Lung (tissue), 11 donors: ENCODE measurements at regions not wholly inside any gene's neighbourhood (a gene's known extent, or its start where the extent isn't known, plus 50 kb on each side); places are given as distances from the start of the nearest gene placed in this dataset.

ENCODE experiments used
- ATAC-seq: fragments of 200-7000 bp; cut with Tn5 transposase; one replicate; pipeline ENCODE4 v1.9.1; 2020; ENCODE audit warnings: moderate number of reproducible peaks; ENCODE audit not compliant: insufficient read depth, low FRiP score
- DNase-seq, 3 donors: peaks; one replicate each; pipeline ENCODE4 v3.0.0-alpha.2; 2013 to 2017
- H3K27ac ChIP-seq, 2 donors: one replicate each; pipeline ENCODE4 v1.5.1; 2013; ENCODE audit warnings: mild to moderate bottlenecking in 2 of 2, moderate library complexity in 2 of 2, control low read depth in 1 of 2, inconsistent platforms in 1 of 2, low read depth in 1 of 2, low read length in 1 of 2
- H3K27me3 ChIP-seq, 3 donors: one replicate each; pipeline ENCODE4 v1.5.1; 2013; ENCODE audit warnings: low read length in 2 of 3; ENCODE audit not compliant: control insufficient read depth in 3 of 3, insufficient read depth in 3 of 3
- H3K36me3 ChIP-seq, 4 donors: one replicate each; pipeline ENCODE4 v1.5.1; 2013; ENCODE audit warnings: low read length in 4 of 4, mild to moderate bottlenecking in 1 of 4, moderate library complexity in 1 of 4; ENCODE audit not compliant: control insufficient read depth in 4 of 4, insufficient read depth in 4 of 4
- H3K4me1 ChIP-seq, 5 donors: one replicate each; pipeline ENCODE4 v1.5.1; 2013; ENCODE audit warnings: low read length in 5 of 5, mild to moderate bottlenecking in 2 of 5, moderate library complexity in 1 of 5; ENCODE audit not compliant: control insufficient read depth in 5 of 5, insufficient read depth in 5 of 5
- H3K4me3 ChIP-seq: one replicate; pipeline ENCODE4 v1.5.1; 2013; ENCODE audit warnings: mild to moderate bottlenecking, control low read depth, moderate library complexity
- H3K9ac ChIP-seq, 2 donors: one replicate each; pipeline ENCODE4 v1.5.1; 2013; ENCODE audit warnings: low read length in 2 of 2, control low read depth in 1 of 2; ENCODE audit not compliant: insufficient read depth in 1 of 2
- H3K9me3 ChIP-seq, 4 donors: one replicate each; pipeline ENCODE4 v1.5.1; 2013; ENCODE audit warnings: low read length in 3 of 4, mild to moderate bottlenecking in 1 of 4, moderate library complexity in 1 of 4; ENCODE audit not compliant: control insufficient read depth in 4 of 4, insufficient read depth in 3 of 4
- WGBS, 2 donors: extraction: QIAGEN DNeasy Blood & Tissue Kit; methylation state at CpG; one replicate each; pipeline ENCODE4 v1.1.7; 2013; 5-methylcytosine and 5-hydroxymethylcytosine counted together
- TF ChIP-seq, protein P1 (sequence below): IDR thresholded peaks from 2 replicates; pipeline ENCODE4 v1.5.1; 2012; ENCODE audit warnings: mild to moderate bottlenecking; ENCODE audit errors: control extremely low read depth, extremely low read depth
- donor health status: control.
- donor health status: control.
- donor health status: Bipolar disorder and iron deficiency.
- donor health status: healthy.
- donor health status: DM: yes; HTN: yes; CAD: no.

GRCh38 chr3:4015426-4015825, 216.2 kb downstream of the LRRN1 start:
- Histone ChIP-seq H3K36me3 (no peaks in the 10 kb centered on the region), H3K27ac (no peak overlapping the region), H3K4me1 (peaks cover 0 to 12% (median 2%) of the 10 kb centered on the region in 5 donors), H3K9me3 (peaks cover 0 to 3% (median 1%) of the 10 kb centered on the region in 4 donors), H3K4me3 (no peak overlapping the region), H3K9ac (no peak overlapping the region), H3K27me3 (no peaks in the 10 kb centered on the region)
- TF ChIP-seq, protein P1, sequence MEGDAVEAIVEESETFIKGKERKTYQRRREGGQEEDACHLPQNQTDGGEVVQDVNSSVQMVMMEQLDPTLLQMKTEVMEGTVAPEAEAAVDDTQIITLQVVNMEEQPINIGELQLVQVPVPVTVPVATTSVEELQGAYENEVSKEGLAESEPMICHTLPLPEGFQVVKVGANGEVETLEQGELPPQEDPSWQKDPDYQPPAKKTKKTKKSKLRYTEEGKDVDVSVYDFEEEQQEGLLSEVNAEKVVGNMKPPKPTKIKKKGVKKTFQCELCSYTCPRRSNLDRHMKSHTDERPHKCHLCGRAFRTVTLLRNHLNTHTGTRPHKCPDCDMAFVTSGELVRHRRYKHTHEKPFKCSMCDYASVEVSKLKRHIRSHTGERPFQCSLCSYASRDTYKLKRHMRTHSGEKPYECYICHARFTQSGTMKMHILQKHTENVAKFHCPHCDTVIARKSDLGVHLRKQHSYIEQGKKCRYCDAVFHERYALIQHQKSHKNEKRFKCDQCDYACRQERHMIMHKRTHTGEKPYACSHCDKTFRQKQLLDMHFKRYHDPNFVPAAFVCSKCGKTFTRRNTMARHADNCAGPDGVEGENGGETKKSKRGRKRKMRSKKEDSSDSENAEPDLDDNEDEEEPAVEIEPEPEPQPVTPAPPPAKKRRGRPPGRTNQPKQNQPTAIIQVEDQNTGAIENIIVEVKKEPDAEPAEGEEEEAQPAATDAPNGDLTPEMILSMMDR, result no peak
- DNase-seq, result peak in 2 of 3 donors; percentile 59 to 76
- no peak for ATAC-seq
- 22 to 35% methylated on average over 2 of the region's 2 CpGs for WGBS, 2 donors

DNA sequence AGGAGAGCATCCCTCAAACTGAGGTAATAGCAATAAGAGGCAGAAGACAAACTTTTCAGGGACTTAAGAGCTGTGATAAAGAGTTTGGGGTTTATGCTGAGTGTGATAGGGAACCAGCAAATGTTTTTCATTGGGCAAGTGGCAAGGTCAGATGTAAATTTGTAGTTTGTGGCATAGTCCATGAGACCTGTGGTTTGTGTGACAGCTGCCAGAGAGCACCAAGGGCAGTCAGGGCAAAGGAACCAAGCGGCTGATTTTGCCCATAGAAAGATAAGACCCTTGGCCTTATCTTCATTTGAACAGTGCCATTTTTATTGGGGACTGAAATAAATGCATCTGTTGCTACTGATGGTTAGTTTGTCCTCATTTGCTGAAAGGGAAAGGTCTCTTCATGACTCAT, 220.3 kb downstream of the LRRN1 start:
- Histone ChIP-seq H3K36me3 (no peaks in the 10 kb centered on the region), H3K27ac (no peak overlapping the region), H3K4me1 (peaks cover 0 to 8% (median 0%) of the 10 kb centered on the region in 5 donors), H3K9ac (no peak overlapping the region), H3K4me3 (no peak overlapping the region), H3K9me3 (peaks cover 0 to 3% (median 1%) of the 10 kb centered on the region in 4 donors), H3K27me3 (no peaks in the 10 kb centered on the region)
- WGBS, 2 donors, result 73 to 83% methylated on average over 1 of the region's 1 CpG
- ATAC-seq, result no peak
- no peak for DNase-seq
- TF ChIP-seq, protein P1, result no peak

GRCh38 chr3:4021162-4021561, 221.9 kb downstream of the LRRN1 start:
- Histone ChIP-seq H3K9me3 (peaks cover 0 to 3% (median 1%) of the 10 kb centered on the region in 4 donors), H3K9ac (no peak overlapping the region), H3K27me3 (no peaks in the 10 kb centered on the region), H3K27ac (no peak overlapping the region), H3K4me1 (peaks cover 0 to 1% (median 0%) of the 10 kb centered on the region in 5 donors), H3K4me3 (no peak overlapping the region), H3K36me3 (no peaks in the 10 kb centered on the region)
- ATAC-seq (no peak), DNase-seq (peak in 2 of 3 donors; percentile 29 to 51)
- WGBS, 2 donors, result 23 to 38% methylated on average over 1 of the region's 1 CpG
- TF ChIP-seq, protein P1, result no peak

GRCh38 chr3:4029135-4029534, 229.9 kb downstream of the LRRN1 start:
- ATAC-seq, result no peak
- H3K9ac ChIP-seq, result no peak overlapping the region
- no peak overlapping the region for H3K27ac ChIP-seq
- no peaks in the 10 kb centered on the region for H3K27me3 ChIP-seq
- no peaks in the 10 kb centered on the region for H3K36me3 ChIP-seq
- H3K4me1 ChIP-seq, result peaks cover 0 to 7% (median 0%) of the 10 kb centered on the region in 5 donors
- no peak overlapping the region for H3K4me3 ChIP-seq
- DNase-seq, result no peak
- no peaks in the 10 kb centered on the region for H3K9me3 ChIP-seq
- 89 to 91% methylated on average over 7 of the region's 7 CpGs for WGBS, 2 donors
- TF ChIP-seq, protein P1, result no peak
